K562 (cell line): ENCODE measurements at regions not wholly inside any gene's neighbourhood (a gene's known extent, or its start where the extent isn't known, plus 50 kb on each side); places are given as distances from the start of the nearest gene placed in this dataset.
A peak's percentile ranks its signal among the peaks of the same experiment; 100 is the strongest.

Experiments
- ATAC-seq: fragments of 200-7000 bp; cut with Tn5 transposase; 3 replicates; pipeline ENCODE4 v1.9.1; 2020; ENCODE audit warnings: moderate library complexity
- BruUV-seq: library from RNA; stranded (reverse); fragments of 400-500 nt; replicated peaks from 2 replicates; lab custom pipeline; 2021; lab: Mats Ljungman, UMichigan
- CTCF ChIA-PET: fragments of 300-600 bp; formaldehyde crosslinking; extraction: SDS; loops from one replicate; lab custom pipeline; 2021; ENCODE audit warnings: low intra/inter-chr PET ratio; lab: Yijun Ruan, JAX
- POLR2A ChIA-PET: fragments of 300-600, 350-650 bp; sonication (Branson Sonifier 250); formaldehyde crosslinking; extraction: SDS; loops from one replicate; lab custom pipeline; 2021; ENCODE audit warnings: antibody characterized with exemption, inconsistent platforms; lab: Yijun Ruan, JAX
- DNase-seq, 4 experiments: peaks; one replicate each; pipeline versions ENCODE4 v3.0.0 to v3.0.0-alpha.2; 2011 to 2018; ENCODE audit warnings: low spot score in 3 of 4, mixed read lengths in 3 of 4; ENCODE audit errors: extremely low read depth in 1 of 4
- FAIRE-seq: peaks from 2 replicates; lab custom pipeline; 2011; peaks lifted over from hg19 to GRCh38; lab: Jason Lieb, UNC
- H2AFZ ChIP-seq: 2 replicates; pipeline ENCODE4 v1.6.0; 2011; ENCODE audit warnings: low read depth, low read length, control low read depth, inconsistent platforms
- H3K27ac ChIP-seq: fragments of 200-600 bp; 3 replicates; pipeline ENCODE4 v1.8.0; 2011; ENCODE audit warnings: low read depth, mild to moderate bottlenecking, control low read depth, inconsistent platforms, low read length, moderate library complexity, mixed read lengths; ENCODE audit errors: extremely low read depth
- H3K27me3 ChIP-seq, 2 experiments: fragments of 300-600 bp in 1 of 2; 2 replicates in 1 of 2; 3 replicates in 1 of 2; pipeline versions ENCODE4 v1.6.0 to v1.8.0; 2011; ENCODE audit warnings: inconsistent platforms in 2 of 2, low read length in 2 of 2, mild to moderate bottlenecking in 1 of 2, mixed read lengths in 1 of 2, moderate library complexity in 1 of 2; ENCODE audit not compliant: control insufficient read depth in 2 of 2, insufficient read depth in 2 of 2
- H3K36me3 ChIP-seq: fragments of 300-600 bp; 3 replicates; pipeline ENCODE4 v1.8.0; 2011; ENCODE audit warnings: mild to moderate bottlenecking, low read length, inconsistent platforms; ENCODE audit not compliant: control insufficient read depth, insufficient read depth
- H3K4me1 ChIP-seq, 2 experiments: fragments of 200-600 bp in 1 of 2; replicated peaks in 1 of 2; 2 replicates in 1 of 2; 3 replicates in 1 of 2; pipeline versions ENCODE4 v1.5.1 to v1.8.0; 2011; ENCODE audit warnings: inconsistent platforms in 2 of 2, low read length in 2 of 2, mild to moderate bottlenecking in 1 of 2, mixed read lengths in 1 of 2, moderate library complexity in 1 of 2; ENCODE audit not compliant: control insufficient read depth in 2 of 2, insufficient read depth in 2 of 2
- H3K4me2 ChIP-seq: 2 replicates; pipeline ENCODE4 v1.6.1; 2011; ENCODE audit warnings: low read length, control low read depth, inconsistent platforms, mixed read lengths; ENCODE audit not compliant: insufficient read depth
- H3K4me3 ChIP-seq: fragments of 200-600 bp; sonication (generic), shearing (Covaris generic); 2 replicates; pipeline ENCODE4 v1.5.1; 2016; ENCODE audit warnings: control low read depth, inconsistent platforms
- H3K79me2 ChIP-seq: fragments of 200-600 bp; 3 replicates; pipeline ENCODE4 v1.8.0; 2011; ENCODE audit warnings: low read length, inconsistent platforms; ENCODE audit not compliant: control insufficient read depth, insufficient read depth
- H3K9ac ChIP-seq, 2 experiments: 2 replicates each; pipeline versions ENCODE4 v1.6.0 to v1.6.1; 2011; ENCODE audit warnings: low read depth in 2 of 2, low read length in 2 of 2, control low read depth in 1 of 2, inconsistent platforms in 1 of 2, mild to moderate bottlenecking in 1 of 2, mixed read lengths in 1 of 2; ENCODE audit not compliant: insufficient read depth in 1 of 2
- H3K9me1 ChIP-seq: one replicate; pipeline ENCODE4 v1.6.0; 2011; ENCODE audit warnings: inconsistent platforms, mild to moderate bottlenecking, low read length, moderate library complexity; ENCODE audit not compliant: control insufficient read depth, insufficient read depth
- H3K9me3 ChIP-seq: replicated peaks from 2 replicates; pipeline ENCODE4 v1.5.1; 2011; ENCODE audit warnings: low read depth, low read length, inconsistent platforms; ENCODE audit not compliant: control insufficient read depth, insufficient read depth
- H4K20me1 ChIP-seq: replicated peaks from 2 replicates; pipeline ENCODE4 v1.6.1; 2011; ENCODE audit warnings: low read length, inconsistent platforms, mixed read lengths; ENCODE audit not compliant: control insufficient read depth, insufficient read depth
- MYNN ChIP-seq, 2 experiments: sonication (generic); formaldehyde crosslinking in 1 of 2; IDR thresholded peaks; 2 replicates each; pipeline versions ENCODE4 v1.5.0 to v1.6.1; 2016 to 2020; ENCODE audit warnings: antibody characterized with exemption in 1 of 2, missing genetic modification reagents in 1 of 2
- NR2F6 ChIP-seq: fragments of 450-650 bp; formaldehyde crosslinking; IDR thresholded peaks from 2 replicates; pipeline ENCODE4 v1.4.0; 2020; ENCODE audit warnings: mild to moderate bottlenecking
- PML ChIP-seq: IDR thresholded peaks from 2 replicates; pipeline ENCODE4 v1.6.1; 2012; ENCODE audit warnings: low read length, inconsistent platforms
- PURB ChIP-seq: sonication (generic); formaldehyde crosslinking; IDR thresholded peaks from 2 replicates; pipeline ENCODE4 v1.9.0; 2021; ENCODE audit warnings: low read depth, mild to moderate bottlenecking, missing genetic modification reagents
- SMC3 ChIP-seq: conservative IDR thresholded peaks from 2 replicates; pipeline ENCODE4 v1.6.1; 2011; ENCODE audit warnings: low read depth, low read length, improper control_type of control experiment; ENCODE audit not compliant: insufficient read depth
- STAG1 ChIP-seq: sonication (generic); formaldehyde crosslinking; IDR thresholded peaks from 2 replicates; pipeline ENCODE4 v1.5.0; 2020; ENCODE audit warnings: missing genetic modification reagents, borderline replicate concordance
- ZBTB8A ChIP-seq: fragments of 450-650 bp; IDR thresholded peaks from 2 replicates; pipeline ENCODE4 v1.6.1; 2018; ENCODE audit warnings: mild to moderate bottlenecking, moderate library complexity; ENCODE audit not compliant: partially characterized antibody
- ZFX ChIP-seq: sonication (generic); formaldehyde crosslinking; IDR thresholded peaks from 2 replicates; pipeline ENCODE4 v1.8.0; 2022; ENCODE audit warnings: mild to moderate bottlenecking, missing genetic modification reagents, moderate library complexity
- ZNF24 ChIP-seq: fragments of 450-650 bp; IDR thresholded peaks from 2 replicates; pipeline ENCODE4 v1.6.1; 2016
- ZNF282 ChIP-seq: sonication (generic); formaldehyde crosslinking; IDR thresholded peaks from 2 replicates; pipeline ENCODE4 v1.8.1; 2023; ENCODE audit warnings: missing genetic modification reagents
- WGBS: fragments of 100-300 bp; shearing (Covaris generic); methylation state at CpG from one replicate; pipeline ENCODE4 v1.1.6; 2016; ENCODE audit warnings: low coverage, mixed read lengths; ENCODE audit not compliant: insufficient coverage; ENCODE audit errors: missing lambda C conversion rate; 5-methylcytosine and 5-hydroxymethylcytosine counted together
- in situ Hi-C: fragments of 300-500 bp; cut with MboI; formaldehyde crosslinking; loops from 4 replicates; pipeline ENCODE4 v1.15.0; 2018; ENCODE audit warnings: inconsistent platforms, mixed read lengths
- intact Hi-C: fragments of 100-400 bp; cut with micrococcal nuclease; formaldehyde crosslinking; loops from 2 replicates; pipeline ENCODE4 v1.14.2; 2022
- TF ChIP-seq, protein P1 (sequence below): fragments of 450-650 bp; formaldehyde crosslinking; IDR thresholded peaks from 2 replicates; pipeline ENCODE4 v1.4.0; 2020; ENCODE audit warnings: mild to moderate bottlenecking, moderate library complexity
- TF ChIP-seq, protein P2 (sequence below): fragments of 250-450 bp; sonication (Bioruptor Pico); IDR thresholded peaks from 2 replicates; pipeline ENCODE4 v1.8.0; 2022; ENCODE audit warnings: inconsistent platforms

DNA sequence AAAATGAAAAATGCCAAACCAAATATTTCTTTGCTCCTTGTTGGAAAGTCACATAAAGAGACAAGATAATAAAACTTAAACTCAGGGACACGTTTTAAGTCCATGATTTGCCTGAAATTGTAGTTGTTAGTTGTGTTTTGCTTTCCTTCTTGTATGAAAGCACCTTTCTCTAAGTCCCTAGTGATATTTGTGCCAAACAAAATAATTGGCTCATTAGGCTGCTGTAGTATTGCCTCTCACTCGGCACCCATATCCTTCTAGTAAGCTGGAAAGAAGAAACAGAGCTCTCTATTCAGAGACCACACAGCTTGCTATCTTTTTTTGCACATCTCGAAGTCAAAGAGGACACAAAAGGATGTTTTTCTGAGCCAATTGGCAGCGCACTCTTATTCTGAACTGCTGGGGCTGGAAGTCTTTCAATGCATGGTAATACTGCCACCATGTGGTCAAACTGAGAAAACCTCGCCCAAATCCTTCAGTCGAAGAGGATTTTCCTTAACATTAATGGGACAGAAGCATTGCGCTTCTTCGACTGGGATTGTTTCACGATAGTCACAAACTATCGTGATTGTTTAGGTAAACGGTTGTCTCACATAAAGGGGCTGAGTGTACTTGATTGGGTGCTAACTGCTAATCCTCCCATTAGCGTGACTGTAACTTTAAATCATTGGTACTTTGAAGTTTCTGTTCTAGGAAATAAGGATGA is 571.9 kb upstream of the LCORL start:
- POLR2A ChIA-PET = no interaction called here
- H2AFZ ChIP-seq = peak overlapping the region; percentile 51; the same call in 1 of the 2 replicates
- CTCF ChIA-PET = interaction anchor here (0.6 to 1.5 kb wide), 3 partner anchors 785 to 1044 kb away, joined by 3 to 5 read pairs (median 3); no protein-coding TSS in a partner anchor
- TF ChIP-seq, protein P1, sequence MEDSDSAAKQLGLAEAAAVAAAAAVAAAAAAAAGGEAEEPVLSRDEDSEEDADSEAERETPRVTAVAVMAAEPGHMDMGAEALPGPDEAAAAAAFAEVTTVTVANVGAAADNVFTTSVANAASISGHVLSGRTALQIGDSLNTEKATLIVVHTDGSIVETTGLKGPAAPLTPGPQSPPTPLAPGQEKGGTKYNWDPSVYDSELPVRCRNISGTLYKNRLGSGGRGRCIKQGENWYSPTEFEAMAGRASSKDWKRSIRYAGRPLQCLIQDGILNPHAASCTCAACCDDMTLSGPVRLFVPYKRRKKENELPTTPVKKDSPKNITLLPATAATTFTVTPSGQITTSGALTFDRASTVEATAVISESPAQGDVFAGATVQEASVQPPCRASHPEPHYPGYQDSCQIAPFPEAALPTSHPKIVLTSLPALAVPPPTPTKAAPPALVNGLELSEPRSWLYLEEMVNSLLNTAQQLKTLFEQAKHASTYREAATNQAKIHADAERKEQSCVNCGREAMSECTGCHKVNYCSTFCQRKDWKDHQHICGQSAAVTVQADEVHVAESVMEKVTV = peak; percentile 62; the same call in 1 of the 2 replicates
- TF ChIP-seq ZNF282 (no peak), ZBTB8A (no peak), MYNN (IDR thresholded peaks at IDR 0.05) (peak; percentile 83), MYNN (CRISPR knock-in tag; IDR thresholded peaks at IDR 0.05) (no peak), PURB (CRISPR knock-in tag) (no peak), ZNF24 (no peak), SMC3 (peak; percentile 59), PML (no peak), ZFX (no peak), STAG1 (CRISPR knock-in tag) (peak; percentile 77; the same call in 1 of the 2 replicates), NR2F6 (CRISPR knock-in tag) (no peak)
- TF ChIP-seq, protein P2, sequence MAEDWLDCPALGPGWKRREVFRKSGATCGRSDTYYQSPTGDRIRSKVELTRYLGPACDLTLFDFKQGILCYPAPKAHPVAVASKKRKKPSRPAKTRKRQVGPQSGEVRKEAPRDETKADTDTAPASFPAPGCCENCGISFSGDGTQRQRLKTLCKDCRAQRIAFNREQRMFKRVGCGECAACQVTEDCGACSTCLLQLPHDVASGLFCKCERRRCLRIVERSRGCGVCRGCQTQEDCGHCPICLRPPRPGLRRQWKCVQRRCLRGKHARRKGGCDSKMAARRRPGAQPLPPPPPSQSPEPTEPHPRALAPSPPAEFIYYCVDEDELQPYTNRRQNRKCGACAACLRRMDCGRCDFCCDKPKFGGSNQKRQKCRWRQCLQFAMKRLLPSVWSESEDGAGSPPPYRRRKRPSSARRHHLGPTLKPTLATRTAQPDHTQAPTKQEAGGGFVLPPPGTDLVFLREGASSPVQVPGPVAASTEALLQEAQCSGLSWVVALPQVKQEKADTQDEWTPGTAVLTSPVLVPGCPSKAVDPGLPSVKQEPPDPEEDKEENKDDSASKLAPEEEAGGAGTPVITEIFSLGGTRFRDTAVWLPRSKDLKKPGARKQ (CRISPR knock-in tag) = no peak

More for the DNA sequence above, 571.9 kb upstream of the LCORL start:
- ATAC-seq = peak; percentile 87
- H3K4me2 ChIP-seq = peak overlapping the region; percentile 43; the same call in 1 of the 2 replicates
- no peaks in the 10 kb centered on the region for H3K9me1 ChIP-seq
- DNase-seq = peak; percentile 61 to 74 (median 66)
- H3K79me2 ChIP-seq = no peaks in the 10 kb centered on the region
- intact Hi-C loops = loop anchor here (1.0 to 10.0 kb wide), 3 partner anchors 786 to 1249 kb away; no protein-coding TSS in a partner anchor
- under 1% methylated on average over 12 of the region's 12 CpGs for WGBS
- H3K27me3 ChIP-seq = no peaks in the 10 kb centered on the region
- no TSS peak for BruUV-seq
- no peaks in the 10 kb centered on the region for H3K4me1 ChIP-seq
- no peaks in the 10 kb centered on the region for H4K20me1 ChIP-seq
- in situ Hi-C loops = loop anchor here (25.0 kb wide), 3 partner anchors 931 to 1231 kb away; no protein-coding TSS in a partner anchor
- no peak overlapping the region for H3K27ac ChIP-seq
- no peaks in the 10 kb centered on the region for H3K9me3 ChIP-seq
- no peak overlapping the region for H3K4me3 ChIP-seq
- H3K36me3 ChIP-seq = no peaks in the 10 kb centered on the region
- peak; percentile 92 for FAIRE-seq
- H3K9ac ChIP-seq = no peak overlapping the region
